Parathyroid adenoma (tissue), 2 donors: ENCODE measurements at regions not wholly inside any gene's neighbourhood (a gene's known extent, or its start where the extent isn't known, plus 50 kb on each side); places are given as distances from the start of the nearest gene placed in this dataset.

Experiments
- H2AFZ ChIP-seq: fragments of 300-600 bp; sonication (generic); one replicate; pipeline ENCODE4 v1.7.0; 2017; ENCODE audit warnings: antibody characterized with exemption, mild to moderate bottlenecking
- H3K27ac ChIP-seq: fragments of 300-600 bp; sonication (generic); one replicate; pipeline ENCODE4 v1.7.0; 2017
- H3K27me3 ChIP-seq: fragments of 300-600 bp; sonication (generic); one replicate; pipeline ENCODE4 v1.7.0; 2017; ENCODE audit warnings: low read length; ENCODE audit not compliant: control insufficient read depth, insufficient read depth
- H3K36me3 ChIP-seq: fragments of 300-600 bp; sonication (generic); one replicate; pipeline ENCODE4 v1.7.0; 2017; ENCODE audit warnings: low read length; ENCODE audit not compliant: control insufficient read depth, insufficient read depth
- H3K4me1 ChIP-seq: fragments of 300-600 bp; sonication (generic); one replicate; pipeline ENCODE4 v1.7.0; 2017; ENCODE audit warnings: control low read depth
- H3K4me2 ChIP-seq: fragments of 300-600 bp; sonication (generic); one replicate; pipeline ENCODE4 v1.7.0; 2017; ENCODE audit warnings: low read length
- H3K4me3 ChIP-seq: fragments of 300-600 bp; sonication (generic); one replicate; pipeline ENCODE4 v1.7.0; 2017; ENCODE audit warnings: low read depth, low read length
- H3K79me2 ChIP-seq: fragments of 300-600 bp; sonication (generic); one replicate; pipeline ENCODE4 v1.7.0; 2017; ENCODE audit warnings: control low read depth
- H3K9ac ChIP-seq: fragments of 300-600 bp; sonication (generic); one replicate; pipeline ENCODE4 v1.7.0; 2017; ENCODE audit warnings: mild to moderate bottlenecking
- H3K9me3 ChIP-seq: fragments of 300-600 bp; sonication (generic); one replicate; pipeline ENCODE4 v1.7.0; 2017; ENCODE audit warnings: low read length; ENCODE audit not compliant: control insufficient read depth
- CTCF ChIP-seq: fragments of 300-600 bp; sonication (generic); IDR thresholded peaks from one replicate; pipeline ENCODE4 v1.7.0; 2017; ENCODE audit warnings: antibody characterized with exemption, mild to moderate bottlenecking
- donor health status: primary hyperparathyroidism.

- H3K27ac ChIP-seq, result peak overlapping the region; percentile 66
- peak; percentile 2 for TF ChIP-seq CTCF
- H3K9me3 ChIP-seq, result no peaks in the 10 kb centered on the region
These were observed 515.5 kb upstream of the MYT1L start for GRCh38 chr2:2846332-2847208.

GRCh38 chr2:2845806-2846315, 514.8 kb upstream of the MYT1L start:
- TF ChIP-seq CTCF, result no peak
- Histone ChIP-seq H3K27ac (peak overlapping the region; percentile 66), H3K9ac (no peak overlapping the region), H3K79me2 (no peaks in the 10 kb centered on the region), H3K9me3 (no peaks in the 10 kb centered on the region), H3K36me3 (no peaks in the 10 kb centered on the region), H3K27me3 (no peaks in the 10 kb centered on the region), H3K4me2 (no peak overlapping the region), H3K4me1 (peaks cover 12% of the 10 kb centered on the region), H2AFZ (peak overlapping the region; percentile 80), H3K4me3 (no peak overlapping the region)

More at GRCh38 chr2:2846332-2847208, 515.5 kb upstream of the MYT1L start:
- Histone ChIP-seq H3K36me3 (no peaks in the 10 kb centered on the region), H3K4me3 (no peak overlapping the region), H3K4me2 (no peak overlapping the region), H3K27me3 (no peaks in the 10 kb centered on the region), H2AFZ (peak overlapping the region; percentile 80), H3K4me1 (peaks cover 12% of the 10 kb centered on the region), H3K9ac (no peak overlapping the region), H3K79me2 (no peaks in the 10 kb centered on the region)

- H3K4me3 ChIP-seq, result no peak overlapping the region
- H3K4me2 ChIP-seq, result no peak overlapping the region
- H3K4me1 ChIP-seq, result peaks cover 12% of the 10 kb centered on the region
- H3K36me3 ChIP-seq, result no peaks in the 10 kb centered on the region
- H3K9ac ChIP-seq, result no peak overlapping the region
- H3K27me3 ChIP-seq, result no peaks in the 10 kb centered on the region
- H2AFZ ChIP-seq, result no peak overlapping the region
- H3K9me3 ChIP-seq, result no peaks in the 10 kb centered on the region
- TF ChIP-seq CTCF, result no peak
- no peak overlapping the region for H3K27ac ChIP-seq
- H3K79me2 ChIP-seq, result no peaks in the 10 kb centered on the region
These were observed 514.2 kb upstream of the MYT1L start for GRCh38 chr2:2845267-2845666.

- Histone ChIP-seq H3K4me1 (peaks cover 12% of the 10 kb centered on the region), H3K27ac (no peak overlapping the region), H3K36me3 (no peaks in the 10 kb centered on the region), H3K4me2 (no peak overlapping the region), H3K4me3 (no peak overlapping the region), H3K9ac (no peak overlapping the region), H3K27me3 (no peaks in the 10 kb centered on the region), H2AFZ (no peak overlapping the region), H3K9me3 (no peaks in the 10 kb centered on the region), H3K79me2 (no peaks in the 10 kb centered on the region)
- TF ChIP-seq CTCF, result peak; percentile 24
These were observed 513.0 kb upstream of the MYT1L start for GRCh38 chr2:2843969-2844548.
